ENCODE measurements at regions not wholly inside any gene's neighbourhood (a gene's known extent, or its start where the extent isn't known, plus 50 kb on each side); places are given as distances from the start of the nearest gene placed in this dataset.
"Not testable (repeated sequence)": the region's sequence is repeated elsewhere in the genome, so short reads cannot be mapped to it uniquely, and the experiment has no call there.

- no peak for DNase-seq
These were observed 879.2 kb upstream of the IGFBP7 start for GRCh38 chr4:57989430-57989829.

GRCh38 chr4:57985161-57985560 is 875.0 kb upstream of the IGFBP7 start:
- DNase-seq: no peak

- no peak for DNase-seq
These were observed 870.9 kb upstream of the IGFBP7 start for GRCh38 chr4:57981123-57981522.

- DNase-seq: no peak
These were observed 864.6 kb upstream of the IGFBP7 start for GRCh38 chr4:57974821-57975220.

GRCh38 chr4:57973819-57974218 is 863.6 kb upstream of the IGFBP7 start:
- no peak for DNase-seq

GRCh38 chr4:57971261-57971660 is 861.1 kb upstream of the IGFBP7 start:
- no peak for DNase-seq

- no peak for DNase-seq
These were observed 857.0 kb upstream of the IGFBP7 start for GRCh38 chr4:57966987-57967760.

- not testable (repeated sequence) for DNase-seq
These were observed 855.2 kb upstream of the IGFBP7 start for GRCh38 chr4:57965431-57965830.

GRCh38 chr4:57945298-57945697 is 835.1 kb upstream of the IGFBP7 start:
- DNase-seq: no peak

- no peak for DNase-seq
These were observed 833.5 kb upstream of the IGFBP7 start for GRCh38 chr4:57943682-57944081.

- not testable (repeated sequence) for DNase-seq
These were observed 827.1 kb upstream of the IGFBP7 start for GRCh38 chr4:57937326-57937725.

- no peak for DNase-seq
These were observed 816.1 kb upstream of the IGFBP7 start for GRCh38 chr4:57926311-57926710.

- no peak for DNase-seq
These were observed 814.8 kb upstream of the IGFBP7 start for GRCh38 chr4:57924951-57925350.

GRCh38 chr4:57916479-57916878 is 806.3 kb upstream of the IGFBP7 start:
- DNase-seq: no peak

- DNase-seq: no peak
These were observed 801.0 kb upstream of the IGFBP7 start for GRCh38 chr4:57911203-57911602.

GRCh38 chr4:57910151-57910550 is 800.0 kb upstream of the IGFBP7 start:
- no peak for DNase-seq

GRCh38 chr4:57905965-57906364 is 795.8 kb upstream of the IGFBP7 start:
- no peak for DNase-seq

- DNase-seq: no peak
These were observed 766.9 kb upstream of the IGFBP7 start for GRCh38 chr4:57877047-57877458.

GRCh38 chr4:57875829-57876392 is 765.7 kb upstream of the IGFBP7 start:
- no peak for DNase-seq

GRCh38 chr4:57866468-57867171 is 756.4 kb upstream of the IGFBP7 start:
- no peak for DNase-seq

GRCh38 chr4:57865264-57865663 is 755.1 kb upstream of the IGFBP7 start:
- no peak for DNase-seq

GRCh38 chr4:57854748-57855147 is 744.6 kb upstream of the IGFBP7 start:
- DNase-seq: no peak

GRCh38 chr4:57850141-57850540 is 740.0 kb upstream of the IGFBP7 start:
- DNase-seq: no peak

GRCh38 chr4:57832083-57832482 is 721.9 kb upstream of the IGFBP7 start:
- no peak for DNase-seq

Measured in NCI-H526 (cell line).